Adipocyte (in vitro differentiated cells): ENCODE measurements at regions not wholly inside any gene's neighbourhood (a gene's known extent, or its start where the extent isn't known, plus 50 kb on each side); places are given as distances from the start of the nearest gene placed in this dataset.

ENCODE experiments used
- DNase-seq: peaks from one replicate; pipeline ENCODE4 v3.0.0-alpha.2; 2015; ENCODE audit warnings: low read depth
- H3K27me3 ChIP-seq: replicated peaks from 2 replicates; pipeline ENCODE4 v1.7.0; 2013; ENCODE audit warnings: mild to moderate bottlenecking, low read length, moderate library complexity; ENCODE audit not compliant: control insufficient read depth, insufficient read depth
- H3K36me3 ChIP-seq: 2 replicates; pipeline ENCODE4 v1.7.0; 2013; ENCODE audit warnings: low read length, mild to moderate bottlenecking, moderate library complexity; ENCODE audit not compliant: control insufficient read depth, insufficient read depth, severe bottlenecking
- H3K4me1 ChIP-seq: 2 replicates; pipeline ENCODE4 v1.7.0; 2013; ENCODE audit warnings: mild to moderate bottlenecking, low read length, moderate library complexity; ENCODE audit not compliant: control insufficient read depth, insufficient read depth
- H3K4me3 ChIP-seq: 2 replicates; pipeline ENCODE4 v1.7.0; 2013; ENCODE audit warnings: mild to moderate bottlenecking, low read length, moderate library complexity
- H3K9ac ChIP-seq: 2 replicates; pipeline ENCODE4 v1.7.0; 2013; ENCODE audit warnings: mild to moderate bottlenecking, low read length, moderate library complexity
- H3K9me3 ChIP-seq: 2 replicates; pipeline ENCODE4 v1.7.0; 2013; ENCODE audit warnings: mild to moderate bottlenecking, low read length, moderate library complexity; ENCODE audit not compliant: control insufficient read depth

DNA sequence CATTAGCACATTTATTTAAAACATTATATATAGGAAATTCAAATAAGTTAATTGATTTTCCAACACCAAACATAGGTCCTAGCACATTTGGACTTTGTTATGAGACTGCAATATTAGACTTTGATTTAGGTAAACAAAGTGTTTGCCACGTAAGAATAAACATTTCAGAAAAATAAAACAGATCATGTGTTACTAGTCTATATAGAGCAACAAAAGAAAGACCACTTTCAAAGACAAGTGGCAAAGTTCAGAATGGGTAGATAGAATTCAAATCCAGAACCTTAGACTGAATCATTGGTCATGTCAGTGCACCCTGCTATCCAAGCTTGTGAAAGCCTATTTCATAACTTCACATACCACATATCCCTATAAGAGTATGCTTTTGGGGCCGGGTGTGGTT lies 66.7 kb upstream of the PRR20A start:
- Histone ChIP-seq H3K4me1 (no peaks in the 10 kb centered on the region), H3K9me3 (no peaks in the 10 kb centered on the region), H3K36me3 (no peaks in the 10 kb centered on the region), H3K27me3 (no peaks in the 10 kb centered on the region), H3K4me3 (no peak overlapping the region), H3K9ac (no peak overlapping the region)
- DNase-seq: no peak

GRCh38 chr13:57075588-57075987 lies 65.1 kb upstream of the PRR20A start:
- no peak for DNase-seq
- Histone ChIP-seq H3K4me3 (no peak overlapping the region), H3K9me3 (no peaks in the 10 kb centered on the region)

GRCh38 chr13:57087006-57087405 lies 53.7 kb upstream of the PRR20A start:
- H3K4me3 ChIP-seq: no peak overlapping the region
- no peak for DNase-seq
- no peaks in the 10 kb centered on the region for H3K36me3 ChIP-seq
- H3K9ac ChIP-seq: no peak overlapping the region
- H3K4me1 ChIP-seq: no peaks in the 10 kb centered on the region
- H3K9me3 ChIP-seq: no peaks in the 10 kb centered on the region
- H3K27me3 ChIP-seq: no peaks in the 10 kb centered on the region

More at GRCh38 chr13:57075588-57075987, 65.1 kb upstream of the PRR20A start:
- no peak overlapping the region for H3K9ac ChIP-seq
- no peaks in the 10 kb centered on the region for H3K4me1 ChIP-seq
- H3K27me3 ChIP-seq: no peaks in the 10 kb centered on the region
- H3K36me3 ChIP-seq: no peaks in the 10 kb centered on the region
